H1 (cell line): ENCODE measurements at regions not wholly inside any gene's neighbourhood (a gene's known extent, or its start where the extent isn't known, plus 50 kb on each side); places are given as distances from the start of the nearest gene placed in this dataset.

Experiments used
- CTCF ChIA-PET: fragments of 300-600 bp; sonication (Branson Sonifier 250); formaldehyde crosslinking; loops from one replicate; lab custom pipeline; 2021; ENCODE audit not compliant: partially characterized antibody; lab: Charles Lee
- POLR2A ChIA-PET: fragments of 300-600 bp; sonication (Branson Sonifier 250); formaldehyde crosslinking; loops from one replicate; lab custom pipeline; 2021; ENCODE audit warnings: inconsistent platforms; ENCODE audit not compliant: partially characterized antibody; lab: Charles Lee
- DNase-seq, 2 experiments: peaks; one replicate each; pipeline versions ENCODE4 v3.0.0 to v3.0.0-alpha.2; 2010 to 2022; ENCODE audit warnings: low spot score in 2 of 2, low read depth in 1 of 2, mixed read lengths in 1 of 2
- FAIRE-seq: peaks from 2 replicates; lab custom pipeline; 2011; peaks lifted over from hg19 to GRCh38; lab: Jason Lieb, UNC
- H2AFZ ChIP-seq: 2 replicates; pipeline ENCODE4 v1.8.1; 2012; ENCODE audit warnings: low read length, inconsistent platforms
- H2AK5ac ChIP-seq: 2 replicates; pipeline ENCODE4 v1.6.1; 2013; ENCODE audit warnings: low read depth, low read length
- H2BK120ac ChIP-seq: replicated peaks from 2 replicates; pipeline ENCODE3; 2013; ENCODE audit warnings: low read depth, low read length, inconsistent platforms
- H2BK12ac ChIP-seq: 2 replicates; pipeline ENCODE4 v1.6.1; 2013; ENCODE audit warnings: low read depth, low read length
- H2BK15ac ChIP-seq: 2 replicates; pipeline ENCODE4 v1.6.1; 2013; ENCODE audit warnings: low read length
- H2BK20ac ChIP-seq: 2 replicates; pipeline ENCODE4 v1.6.1; 2013; ENCODE audit warnings: low read length
- H2BK5ac ChIP-seq: 2 replicates; pipeline ENCODE4 v1.6.1; 2013; ENCODE audit warnings: low read depth, low read length
- H3K14ac ChIP-seq: 2 replicates; pipeline ENCODE4 v1.6.1; 2013; ENCODE audit warnings: inconsistent platforms; ENCODE audit not compliant: insufficient read length
- H3K18ac ChIP-seq: 2 replicates; pipeline ENCODE4 v1.6.1; 2013; ENCODE audit warnings: low read length; ENCODE audit errors: extremely low read depth
- H3K23ac ChIP-seq: 2 replicates; pipeline ENCODE4 v1.6.1; 2013; ENCODE audit warnings: inconsistent platforms; ENCODE audit not compliant: insufficient read length
- H3K23me2 ChIP-seq: 2 replicates; pipeline ENCODE4 v1.6.1; 2013; ENCODE audit warnings: low read depth, low read length
- H3K27ac ChIP-seq: 2 replicates; pipeline ENCODE4 v1.6.1; 2011; ENCODE audit warnings: low read depth, low read length, inconsistent platforms
- H3K27me3 ChIP-seq, 4 experiments: replicated peaks in 1 of 4; 1 replicate in 1 of 4; 2 replicates in 3 of 4; pipeline versions ENCODE4 v1.6.1 to v1.8.1; 2011 to 2013; ENCODE audit warnings: low read length in 3 of 4, mild to moderate bottlenecking in 3 of 4, inconsistent platforms in 2 of 4, mixed read lengths in 2 of 4, moderate library complexity in 1 of 4; ENCODE audit not compliant: control insufficient read depth in 3 of 4, insufficient read depth in 3 of 4; ENCODE audit errors: extremely low read depth in 1 of 4
- H3K36me3 ChIP-seq, 4 experiments: 2 replicates each; pipeline versions ENCODE4 v1.6.1 to v1.8.1; 2011 to 2013; ENCODE audit warnings: mild to moderate bottlenecking in 4 of 4, low read length in 3 of 4, moderate library complexity in 2 of 4, control low read depth in 1 of 4, inconsistent platforms in 1 of 4; ENCODE audit not compliant: insufficient read depth in 4 of 4, control insufficient read depth in 2 of 4
- H3K4ac ChIP-seq: replicated peaks from 2 replicates; pipeline ENCODE3; 2013; ENCODE audit warnings: low read length, low read depth, mixed read lengths, inconsistent platforms; ENCODE audit not compliant: insufficient read length
- H3K4me1 ChIP-seq, 4 experiments: replicated peaks in 1 of 4; 1 replicate in 1 of 4; 2 replicates in 3 of 4; pipeline versions ENCODE4 v1.6.1 to v1.8.1; 2011 to 2013; ENCODE audit warnings: low read length in 3 of 4, inconsistent platforms in 2 of 4, mixed read lengths in 1 of 4; ENCODE audit not compliant: insufficient read depth in 4 of 4, control insufficient read depth in 3 of 4
- H3K4me2 ChIP-seq, 2 experiments: 2 replicates each; pipeline versions ENCODE4 v1.6.1 to v1.8.1; 2011 to 2013; ENCODE audit warnings: low read depth in 2 of 2, low read length in 2 of 2, control low read depth in 1 of 2, inconsistent platforms in 1 of 2, mild to moderate bottlenecking in 1 of 2; ENCODE audit not compliant: insufficient read depth in 1 of 2
- H3K4me3 ChIP-seq, 4 experiments: fragments of 200-600, 300-600 bp in 1 of 4; sonication (generic), shearing (Covaris generic), sonication (Bioruptor Twin) in 1 of 4; 2 replicates each; pipeline versions ENCODE4 v1.5.1 to v1.8.1; 2011 to 2016; ENCODE audit warnings: low read length in 4 of 4, low read depth in 3 of 4, control low read depth in 2 of 4, inconsistent platforms in 2 of 4, mild to moderate bottlenecking in 2 of 4, mixed read lengths in 1 of 4, moderate library complexity in 1 of 4; ENCODE audit not compliant: insufficient read depth in 2 of 4; ENCODE audit errors: extremely low read depth in 1 of 4
- H3K56ac ChIP-seq: replicated peaks from 2 replicates; pipeline ENCODE3; 2013; ENCODE audit warnings: low read depth, mild to moderate bottlenecking, mixed read lengths, low read length, inconsistent platforms; ENCODE audit not compliant: insufficient read length
- H3K79me1 ChIP-seq: 2 replicates; pipeline ENCODE4 v1.6.1; 2013; ENCODE audit warnings: low read depth, low read length, control low read depth
- H3K79me2 ChIP-seq, 2 experiments: 2 replicates each; pipeline versions ENCODE4 v1.6.1 to v1.8.1; 2012 to 2013; ENCODE audit warnings: low read length in 2 of 2, mild to moderate bottlenecking in 2 of 2, inconsistent platforms in 1 of 2; ENCODE audit not compliant: insufficient read depth in 2 of 2, control insufficient read depth in 1 of 2
- H3K9ac ChIP-seq, 4 experiments: replicated peaks in 1 of 4; 1 replicate in 1 of 4; 2 replicates in 3 of 4; pipeline versions ENCODE4 v1.6.1 to v1.8.1; 2011 to 2013; ENCODE audit warnings: low read depth in 3 of 4, low read length in 3 of 4, control low read depth in 2 of 4, mild to moderate bottlenecking in 2 of 4, moderate library complexity in 2 of 4, inconsistent platforms in 1 of 4; ENCODE audit errors: extremely low read depth in 1 of 4
- H3K9me3 ChIP-seq, 2 experiments: 2 replicates each; pipeline versions ENCODE4 v1.6.1 to v1.8.1; 2012 to 2013; ENCODE audit warnings: mild to moderate bottlenecking in 2 of 2, moderate library complexity in 2 of 2, control low read depth in 1 of 2, inconsistent platforms in 1 of 2, low read depth in 1 of 2, low read length in 1 of 2, mixed read lengths in 1 of 2; ENCODE audit not compliant: insufficient read depth in 2 of 2
- H4K20me1 ChIP-seq, 2 experiments: replicated peaks in 1 of 2; 2 replicates each; pipeline versions ENCODE3 to v1.8.1; 2011 to 2013; ENCODE audit warnings: inconsistent platforms in 2 of 2, low read length in 2 of 2, mild to moderate bottlenecking in 1 of 2; ENCODE audit not compliant: insufficient read depth in 2 of 2, control insufficient read depth in 1 of 2
- H4K5ac ChIP-seq: 2 replicates; pipeline ENCODE4 v1.6.1; 2013; ENCODE audit warnings: low read length, low read depth, mixed read lengths, inconsistent platforms; ENCODE audit not compliant: insufficient read length
- H4K8ac ChIP-seq: 2 replicates; pipeline ENCODE4 v1.8.0; 2013; ENCODE audit warnings: mild to moderate bottlenecking, moderate library complexity, low read length, inconsistent platforms; ENCODE audit not compliant: insufficient read depth; ENCODE audit errors: extremely low read depth
- H4K91ac ChIP-seq: replicated peaks from 2 replicates; pipeline ENCODE3; 2013; ENCODE audit warnings: low read length, mixed read lengths, inconsistent platforms; ENCODE audit not compliant: insufficient read length
- ASH2L ChIP-seq: fragments of 200-600, 300-600 bp; sonication (generic); IDR thresholded peaks from one replicate; pipeline ENCODE4 v1.7.1; 2017; ENCODE audit warnings: low read length
- ATF2 ChIP-seq: IDR thresholded peaks from 2 replicates; pipeline ENCODE4 v1.6.1; 2012; ENCODE audit warnings: low read length, inconsistent platforms
- CTCF ChIP-seq, 3 experiments: IDR thresholded peaks; 1 replicate in 2 of 3; 2 replicates in 1 of 3; pipeline versions ENCODE4 v1.5.1 to v1.6.1; 2011; ENCODE audit warnings: low read length in 3 of 3, mild to moderate bottlenecking in 3 of 3, inconsistent platforms in 2 of 3, low read depth in 1 of 3, moderate library complexity in 1 of 3; ENCODE audit not compliant: insufficient read depth in 1 of 3; ENCODE audit errors: control extremely low read depth in 1 of 3
- KDM5A ChIP-seq: fragments of 200-600 bp; IDR thresholded peaks from 2 replicates; pipeline ENCODE4 v1.7.1; 2012; ENCODE audit warnings: mild to moderate bottlenecking, low read length, inconsistent platforms, mixed read lengths
- SP4 ChIP-seq: IDR thresholded peaks from 2 replicates; pipeline ENCODE4 v1.6.1; 2012; ENCODE audit warnings: low read length, inconsistent platforms
- TCF12 ChIP-seq: IDR thresholded peaks from 2 replicates; pipeline ENCODE4 v1.6.1; 2011; ENCODE audit warnings: low read depth, mild to moderate bottlenecking, low read length
- ZNF274 ChIP-seq: IDR thresholded peaks from 2 replicates; pipeline ENCODE4 v1.7.0; 2012; ENCODE audit warnings: low read length, borderline replicate concordance; ENCODE audit errors: extremely low read depth
- WGBS, 2 experiments: shearing (Covaris generic) in 1 of 2; methylation state at CpG; one replicate each; pipeline versions ENCODE4 v1.1.6 to v1.1.7; 2013 to 2015; ENCODE audit warnings: low lambda C conversion rate in 2 of 2, mixed read lengths in 2 of 2, inconsistent platforms in 1 of 2, low coverage in 1 of 2, missing lambda C conversion rate in 1 of 2; ENCODE audit not compliant: insufficient replicate concordance in 2 of 2, insufficient coverage in 1 of 2, insufficient read length in 1 of 2; ENCODE audit errors: extremely low coverage in 1 of 2, missing lambda C conversion rate in 1 of 2; 5-methylcytosine and 5-hydroxymethylcytosine counted together

- no peak overlapping the region for H3K9ac ChIP-seq
- no peak overlapping the region for H3K4ac ChIP-seq
- H2AK5ac ChIP-seq = no peak overlapping the region
- no peak overlapping the region for H4K91ac ChIP-seq
- no peak overlapping the region for H3K23ac ChIP-seq
- no peaks in the 10 kb centered on the region for H3K36me3 ChIP-seq
- 94% methylated on average over 5 of the region's 5 CpGs; no CpG with 5 or more reads in 1 of the 2 experiments for WGBS, 2 experiments
- no peak overlapping the region for H2BK120ac ChIP-seq
- H3K4me3 ChIP-seq = no peak overlapping the region
- H3K27me3 ChIP-seq = no peaks in the 10 kb centered on the region
- POLR2A ChIA-PET = no interaction called here
- DNase-seq (no peak), FAIRE-seq (no peak)
- H3K9me3 ChIP-seq = no peaks in the 10 kb centered on the region
- H4K20me1 ChIP-seq = no peaks in the 10 kb centered on the region
- H2BK5ac ChIP-seq = no peak overlapping the region
- no peak overlapping the region for H3K14ac ChIP-seq
- H3K4me2 ChIP-seq = no peak overlapping the region
- no peak overlapping the region for H2BK20ac ChIP-seq
- no peak overlapping the region for H3K56ac ChIP-seq
- H2BK12ac ChIP-seq = no peak overlapping the region
- no peaks in the 10 kb centered on the region for H3K79me2 ChIP-seq
- H2AFZ ChIP-seq = no peak overlapping the region
- H4K8ac ChIP-seq = no peak overlapping the region
- H3K23me2 ChIP-seq = no peaks in the 10 kb centered on the region; the same call in 1 of the 2 replicates
- H2BK15ac ChIP-seq = no peak overlapping the region
- CTCF ChIA-PET = no interaction called here
- no peak overlapping the region for H3K27ac ChIP-seq
- H4K5ac ChIP-seq = no peak overlapping the region
- peaks cover 0 to 5% (median 3%) of the 10 kb centered on the region in 4 experiments; a peak in 2 of 7 replicates for H3K4me1 ChIP-seq
- TF ChIP-seq ZNF274 (no peak), CTCF (IDR thresholded peaks at IDR 0.05; ENCODE audit: control extremely low read depth in 1 of 3, insufficient read depth in 1 of 3, low read depth in 1 of 3, low read length in 3 of 3) (no peak), ASH2L (no peak), ATF2 (no peak), KDM5A (no peak), TCF12 (no peak), SP4 (no peak)
- no peak overlapping the region for H3K18ac ChIP-seq
- no peaks in the 10 kb centered on the region for H3K79me1 ChIP-seq
Observed at GRCh38 chr2:145691659-145692058, 1171.7 kb upstream of the ZEB2 start.
